ENCODE measurements at regions not wholly inside any gene's neighbourhood (a gene's known extent, or its start where the extent isn't known, plus 50 kb on each side); places are given as distances from the start of the nearest gene placed in this dataset.
A peak's percentile ranks its signal among the peaks of the same experiment; 100 is the strongest.

GRCh38 chr19:30722186-30722585 lies 350.0 kb downstream of the ZNF536 start:
- no peak for DNase-seq

- DNase-seq, result no peak
Measured at GRCh38 chr19:30719999-30720345, 347.8 kb downstream of the ZNF536 start.

GRCh38 chr19:30719189-30719998 lies 347.2 kb downstream of the ZNF536 start:
- DNase-seq, result peak in 1 of 2 donors; percentile 16

GRCh38 chr19:30718707-30719106 lies 346.5 kb downstream of the ZNF536 start:
- no peak for DNase-seq

- DNase-seq, result no peak
Measured at GRCh38 chr19:30718014-30718413, 345.8 kb downstream of the ZNF536 start.

DNA sequence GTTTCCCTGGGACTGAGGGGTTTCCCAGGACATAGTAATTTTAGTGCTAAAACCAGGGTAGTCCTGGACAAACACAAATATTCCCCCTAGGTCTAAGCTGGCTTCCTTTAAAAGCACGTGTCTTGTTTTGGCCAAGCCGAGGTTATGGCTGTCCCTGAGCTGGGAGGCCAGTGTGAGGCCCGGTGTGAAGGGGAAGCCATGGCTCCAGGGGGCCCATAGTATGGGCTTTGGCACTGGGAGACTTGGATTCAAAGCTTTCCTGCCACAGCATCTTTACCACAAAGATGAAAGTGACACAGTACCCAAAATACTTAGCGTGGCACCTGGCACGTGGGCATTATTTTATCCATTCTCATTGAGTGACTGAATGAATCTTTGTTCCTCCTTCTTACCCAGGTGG lies 345.2 kb downstream of the ZNF536 start:
- no peak for DNase-seq

- DNase-seq, result no peak
Measured at GRCh38 chr19:30712431-30713337, 340.5 kb downstream of the ZNF536 start.

GRCh38 chr19:30711826-30712225 lies 339.6 kb downstream of the ZNF536 start:
- DNase-seq, result no peak

GRCh38 chr19:30711296-30711695 lies 339.1 kb downstream of the ZNF536 start:
- no peak for DNase-seq

- DNase-seq, result no peak
Measured at GRCh38 chr19:30710721-30711120, 338.5 kb downstream of the ZNF536 start.

DNA sequence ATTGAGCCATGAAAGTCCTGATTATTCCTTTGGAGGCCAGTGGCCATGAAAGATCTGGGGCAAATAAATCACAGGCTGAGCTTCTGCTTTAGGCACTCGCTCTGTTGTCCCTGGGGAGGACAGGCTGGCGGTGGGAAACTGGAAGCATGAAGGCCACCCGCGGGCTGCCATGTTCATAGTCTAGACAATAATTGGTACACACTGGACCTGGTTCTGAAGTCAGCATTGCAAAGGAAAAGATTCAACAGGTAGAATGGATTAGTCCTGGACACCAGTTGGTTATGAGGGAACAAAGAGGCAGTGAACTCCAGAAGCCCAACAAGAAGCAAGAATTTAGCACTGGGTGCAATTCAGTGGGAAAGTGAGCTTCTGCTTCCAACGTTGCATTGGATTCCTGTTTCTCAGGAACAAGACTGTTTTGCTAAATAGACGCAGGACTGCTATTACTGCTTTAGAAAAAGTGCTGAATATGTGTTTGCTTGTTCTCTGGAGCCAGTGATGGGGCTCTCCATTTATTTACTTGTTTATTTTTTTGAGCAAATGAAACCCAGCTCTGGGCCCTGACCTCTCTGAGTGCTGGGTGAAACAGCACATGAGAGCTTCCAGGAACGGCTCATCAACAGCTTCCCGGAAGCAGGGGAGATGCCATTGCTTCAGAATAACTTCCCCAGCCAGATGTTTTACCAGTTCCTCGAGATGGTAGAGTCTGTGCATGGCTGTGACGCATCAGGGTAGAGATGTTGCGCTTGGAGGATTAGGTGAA lies 336.4 kb downstream of the ZNF536 start:
- DNase-seq, result no peak

GRCh38 chr19:30704771-30705330 lies 332.7 kb downstream of the ZNF536 start:
- no peak for DNase-seq

DNA sequence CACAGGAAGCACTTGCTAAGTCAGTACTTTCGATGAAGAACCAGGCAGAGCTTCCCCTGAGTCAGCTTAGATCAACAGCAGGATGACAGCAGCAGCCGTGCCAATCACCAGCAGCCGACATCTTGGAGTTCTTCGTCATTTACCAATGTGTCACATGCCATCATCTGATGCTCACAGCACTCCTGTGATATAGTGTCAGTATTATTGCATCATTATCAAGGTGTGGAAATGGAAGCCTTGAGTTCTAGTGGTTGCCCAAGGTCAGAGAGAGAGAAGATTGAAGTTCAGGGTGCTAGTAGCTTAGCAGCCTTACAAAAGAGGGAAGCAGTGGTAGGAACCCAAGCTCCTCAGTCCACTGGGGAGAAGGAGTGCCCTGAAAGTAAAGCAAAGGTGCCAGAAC lies 331.5 kb downstream of the ZNF536 start:
- DNase-seq, result no peak

GRCh38 chr19:30701178-30701577 lies 329.0 kb downstream of the ZNF536 start:
- no peak for DNase-seq

- DNase-seq, result no peak
Measured at GRCh38 chr19:30699871-30700280, 327.7 kb downstream of the ZNF536 start.

DNA sequence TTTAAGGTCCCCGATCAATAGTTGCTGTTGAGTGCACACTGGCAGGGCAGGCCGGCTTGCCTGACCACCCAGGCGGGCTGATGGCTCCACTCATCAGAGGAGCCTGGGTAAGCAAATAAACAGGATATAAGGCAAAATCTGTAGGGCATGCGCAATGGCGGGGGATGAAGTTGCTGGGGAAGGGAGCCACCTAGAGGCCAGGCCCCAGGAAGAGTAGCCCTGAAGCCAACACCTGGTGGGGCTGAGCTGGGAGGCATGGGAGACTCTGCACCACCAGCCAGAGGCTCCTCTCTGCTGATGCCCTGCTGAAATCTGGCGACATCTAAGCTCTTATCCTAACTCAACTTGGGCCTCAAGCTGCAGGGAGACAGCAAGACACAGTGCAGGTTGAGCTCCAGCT lies 324.3 kb downstream of the ZNF536 start:
- DNase-seq, result no peak

GRCh38 chr19:30695171-30695875 lies 323.1 kb downstream of the ZNF536 start:
- DNase-seq, result no peak

GRCh38 chr19:30694156-30694755 lies 322.1 kb downstream of the ZNF536 start:
- no peak for DNase-seq

DNA sequence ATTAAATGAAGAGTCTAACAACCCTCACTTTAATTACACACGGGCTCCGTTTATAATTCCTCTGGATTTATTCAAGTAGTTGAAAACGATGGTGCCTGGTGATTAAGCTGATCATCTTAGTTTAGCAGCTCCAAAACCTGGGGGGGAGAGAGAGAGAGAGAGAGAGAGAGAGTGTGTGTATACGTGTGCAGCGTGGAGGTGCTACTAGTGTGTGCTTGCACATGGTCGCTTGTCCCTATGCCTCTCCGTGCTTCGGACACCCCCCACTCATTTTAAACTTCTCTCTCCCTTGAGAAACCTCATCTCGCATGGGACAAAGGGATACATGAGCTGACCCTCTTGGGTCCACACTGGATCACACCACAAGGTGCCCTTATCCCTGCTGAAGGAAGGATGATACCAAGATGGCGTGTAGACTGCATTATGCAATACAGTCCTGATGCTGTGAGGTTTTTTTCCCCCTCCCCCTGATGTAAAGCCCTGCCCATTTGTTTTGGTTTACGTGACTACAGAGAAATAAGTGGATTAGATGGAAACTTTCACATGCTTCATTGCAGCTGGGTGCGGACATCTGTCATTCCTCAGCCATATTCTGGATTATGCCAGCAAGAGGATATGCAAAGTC lies 320.8 kb downstream of the ZNF536 start:
- DNase-seq, result no peak

- DNase-seq, result peak in 1 of 2 donors; percentile 36
Measured at GRCh38 chr19:30692181-30692811, 320.1 kb downstream of the ZNF536 start.

DNA sequence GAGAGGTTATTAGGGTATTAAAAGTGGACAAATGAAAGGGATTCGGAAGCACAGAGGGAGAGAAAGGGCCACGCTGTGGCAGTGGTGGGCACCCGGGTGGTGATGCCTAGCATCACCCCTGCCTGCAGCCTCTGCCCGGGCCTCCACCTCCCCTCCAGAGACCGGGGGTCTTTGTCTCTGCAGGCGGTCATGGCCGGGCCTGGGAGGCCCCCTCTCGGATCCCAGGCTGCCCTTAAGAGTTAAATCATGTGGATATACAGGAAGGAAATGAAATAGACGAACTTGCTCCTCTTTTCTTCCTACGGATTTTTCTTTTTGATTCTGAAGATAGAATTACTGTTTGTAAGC lies 319.6 kb downstream of the ZNF536 start:
- no peak for DNase-seq
